Astrocyte (in vitro differentiated cells and primary cell): ENCODE measurements at regions not wholly inside any gene's neighbourhood (a gene's known extent, or its start where the extent isn't known, plus 50 kb on each side); places are given as distances from the start of the nearest gene placed in this dataset.

ENCODE experiments used
- DNase-seq: peaks from one replicate; pipeline ENCODE4 v3.0.0-alpha.2; 2010; ENCODE audit warnings: low read depth
- FAIRE-seq: peaks from 2 replicates; lab custom pipeline; 2011; peaks lifted over from hg19 to GRCh38; lab: Jason Lieb, UNC
- H2AFZ ChIP-seq: 2 replicates; pipeline ENCODE4 v1.6.0; 2012; ENCODE audit warnings: low read depth, low read length, inconsistent platforms
- H3K27ac ChIP-seq: 2 replicates; pipeline ENCODE4 v1.5.1; 2011; ENCODE audit warnings: low read depth, low read length, inconsistent platforms
- H3K27me3 ChIP-seq: 2 replicates; pipeline ENCODE4 v1.6.0; 2011; ENCODE audit warnings: low read length, inconsistent platforms; ENCODE audit not compliant: insufficient read depth
- H3K36me3 ChIP-seq: 2 replicates; pipeline ENCODE4 v1.5.1; 2011; ENCODE audit warnings: low read length, inconsistent platforms; ENCODE audit not compliant: insufficient read depth
- H3K4me1 ChIP-seq: 2 replicates; pipeline ENCODE4 v1.5.1; 2011; ENCODE audit warnings: low read length, inconsistent platforms; ENCODE audit not compliant: insufficient read depth
- H3K4me2 ChIP-seq: 2 replicates; pipeline ENCODE4 v1.6.0; 2012; ENCODE audit warnings: low read length, inconsistent platforms
- H3K4me3 ChIP-seq: 2 replicates; pipeline ENCODE4 v1.5.1; 2011; ENCODE audit warnings: low read depth, mild to moderate bottlenecking, low read length, inconsistent platforms; ENCODE audit not compliant: insufficient read depth
- H3K79me2 ChIP-seq: 2 replicates; pipeline ENCODE4 v1.6.0; 2012; ENCODE audit warnings: mild to moderate bottlenecking, low read length, inconsistent platforms; ENCODE audit not compliant: insufficient read depth
- H3K9ac ChIP-seq: 2 replicates; pipeline ENCODE4 v1.6.0; 2012; ENCODE audit warnings: mild to moderate bottlenecking, low read length, inconsistent platforms
- H3K9me3 ChIP-seq: 2 replicates; pipeline ENCODE4 v1.5.1; 2012; ENCODE audit warnings: low read depth, mild to moderate bottlenecking, low read length, inconsistent platforms; ENCODE audit not compliant: insufficient read depth
- H4K20me1 ChIP-seq: 2 replicates; pipeline ENCODE4 v1.6.0; 2012; ENCODE audit warnings: low read length, inconsistent platforms; ENCODE audit not compliant: insufficient read depth
- H3K27ac Mint-ChIP-seq: one replicate; pipeline ENCODE4 v1.8.0; 2021; ENCODE audit warnings: mild to moderate bottlenecking, mixed read lengths; ENCODE audit not compliant: unreplicated experiment
- H3K27me3 Mint-ChIP-seq: one replicate; pipeline ENCODE4 v1.8.0; 2021; ENCODE audit warnings: low read depth, mixed read lengths; ENCODE audit not compliant: unreplicated experiment
- H3K36me3 Mint-ChIP-seq: one replicate; pipeline ENCODE4 v1.8.0; 2021; ENCODE audit warnings: low read depth, mixed read lengths; ENCODE audit not compliant: unreplicated experiment
- H3K4me1 Mint-ChIP-seq: one replicate; pipeline ENCODE4 v1.8.0; 2021; ENCODE audit warnings: low read depth, mixed read lengths; ENCODE audit not compliant: unreplicated experiment
- H3K4me3 Mint-ChIP-seq: one replicate; pipeline ENCODE4 v1.8.0; 2021; ENCODE audit warnings: mild to moderate bottlenecking, moderate library complexity, mixed read lengths; ENCODE audit not compliant: unreplicated experiment
- H3K9me3 Mint-ChIP-seq: one replicate; pipeline ENCODE4 v1.8.0; 2021; ENCODE audit warnings: mild to moderate bottlenecking, mixed read lengths; ENCODE audit not compliant: unreplicated experiment
- CTCF ChIP-seq: IDR thresholded peaks from 2 replicates; pipeline ENCODE4 v1.5.1; 2011; ENCODE audit warnings: low read depth, mild to moderate bottlenecking, inconsistent platforms, low read length, moderate library complexity; ENCODE audit not compliant: insufficient read depth
- EZH2 ChIP-seq: IDR thresholded peaks from 2 replicates; pipeline ENCODE4 v1.6.1; 2012; ENCODE audit warnings: mild to moderate bottlenecking, low read length, inconsistent platforms; ENCODE audit not compliant: insufficient read depth

GRCh38 chr4:82248903-82249632, 124.7 kb downstream of the HNRNPD start:
- Histone ChIP-seq H3K4me3 (no peak overlapping the region), H3K9me3 (no peaks in the 10 kb centered on the region), H3K36me3 (no peaks in the 10 kb centered on the region), H3K9ac (no peak overlapping the region), H3K4me2 (no peak overlapping the region), H3K79me2 (no peaks in the 10 kb centered on the region), H2AFZ (no peak overlapping the region), H3K27me3 (no peaks in the 10 kb centered on the region), H3K4me1 (no peaks in the 10 kb centered on the region), H3K27ac (no peak overlapping the region), H4K20me1 (no peaks in the 10 kb centered on the region)
- no peak for TF ChIP-seq EZH2
- no peak for TF ChIP-seq CTCF
- FAIRE-seq = no peak
- Mint-ChIP-seq H3K27me3 (no peaks in the 10 kb centered on the region), H3K36me3 (no peaks in the 10 kb centered on the region), H3K4me3 (no peak overlapping the region), H3K27ac (no peak overlapping the region), H3K9me3 (no peaks in the 10 kb centered on the region), H3K4me1 (no peaks in the 10 kb centered on the region)
- no peak for DNase-seq

GRCh38 chr4:82247629-82248028, 126.2 kb downstream of the HNRNPD start:
- no peaks in the 10 kb centered on the region for H3K9me3 Mint-ChIP-seq
- no peaks in the 10 kb centered on the region for H3K79me2 ChIP-seq
- H3K4me3 Mint-ChIP-seq = no peak overlapping the region
- no peak overlapping the region for H3K4me3 ChIP-seq
- no peaks in the 10 kb centered on the region for H3K4me1 ChIP-seq
- no peak overlapping the region for H3K9ac ChIP-seq
- H2AFZ ChIP-seq = no peak overlapping the region
- no peaks in the 10 kb centered on the region for H3K36me3 ChIP-seq
- no peak overlapping the region for H3K27ac Mint-ChIP-seq
- no peaks in the 10 kb centered on the region for H3K36me3 Mint-ChIP-seq
- DNase-seq (no peak), FAIRE-seq (no peak)
- no peaks in the 10 kb centered on the region for H3K9me3 ChIP-seq
- no peak overlapping the region for H3K4me2 ChIP-seq
- no peaks in the 10 kb centered on the region for H3K4me1 Mint-ChIP-seq
- H3K27me3 Mint-ChIP-seq = no peaks in the 10 kb centered on the region
- no peak overlapping the region for H3K27ac ChIP-seq
- H3K27me3 ChIP-seq = no peaks in the 10 kb centered on the region
- no peaks in the 10 kb centered on the region for H4K20me1 ChIP-seq
- TF ChIP-seq CTCF (no peak), EZH2 (no peak)

- no peak overlapping the region for H3K27ac Mint-ChIP-seq
- Histone ChIP-seq H2AFZ (no peak overlapping the region), H3K4me2 (no peak overlapping the region), H3K4me1 (no peaks in the 10 kb centered on the region), H4K20me1 (no peaks in the 10 kb centered on the region), H3K9me3 (no peaks in the 10 kb centered on the region), H3K27me3 (no peaks in the 10 kb centered on the region), H3K4me3 (no peak overlapping the region), H3K36me3 (no peaks in the 10 kb centered on the region), H3K9ac (no peak overlapping the region), H3K27ac (no peak overlapping the region), H3K79me2 (no peaks in the 10 kb centered on the region)
- no peaks in the 10 kb centered on the region for H3K4me1 Mint-ChIP-seq
- no peaks in the 10 kb centered on the region for H3K27me3 Mint-ChIP-seq
- no peak for TF ChIP-seq EZH2
- TF ChIP-seq CTCF = no peak
- H3K9me3 Mint-ChIP-seq = no peaks in the 10 kb centered on the region
- no peak for DNase-seq
- FAIRE-seq = no peak
- H3K4me3 Mint-ChIP-seq = no peak overlapping the region
- H3K36me3 Mint-ChIP-seq = no peaks in the 10 kb centered on the region
Observed at GRCh38 chr4:82247171-82247570, 126.6 kb downstream of the HNRNPD start.
